Left kidney (tissue), 1 donor: ENCODE measurements at regions not wholly inside any gene's neighbourhood (a gene's known extent, or its start where the extent isn't known, plus 50 kb on each side); places are given as distances from the start of the nearest gene placed in this dataset.

ENCODE experiments used
- DNase-seq: peaks from one replicate; pipeline ENCODE4 v3.0.0-alpha.2; 2013

DNA sequence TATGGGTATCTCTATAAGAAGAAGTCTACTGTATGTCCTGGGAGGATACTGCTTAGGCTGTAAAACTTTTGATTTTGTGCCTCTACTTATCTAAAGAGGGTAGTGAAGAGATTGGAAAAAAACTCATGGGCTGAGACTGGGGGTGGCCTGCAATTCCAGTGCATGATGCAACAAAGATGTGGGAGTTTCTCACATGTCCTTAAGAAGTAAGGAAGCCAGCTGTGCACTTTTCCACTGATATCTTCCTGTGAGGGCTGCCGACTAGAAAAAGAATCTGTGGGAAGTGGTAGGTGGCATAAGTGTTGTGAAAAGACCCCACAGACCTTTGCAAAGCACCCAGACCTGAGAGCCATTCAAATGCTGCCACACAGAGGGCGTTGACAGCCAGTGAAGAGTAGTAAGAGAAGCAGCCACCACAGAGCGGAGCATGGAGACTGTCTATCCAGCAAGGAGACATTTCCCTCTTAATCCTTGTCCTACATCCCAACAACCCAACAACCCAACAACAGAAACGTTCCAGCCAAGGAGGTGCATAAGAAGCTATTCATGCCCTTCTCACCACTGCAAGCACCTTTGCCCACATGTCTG lies 65.1 kb downstream of the PFDN4 start:
- DNase-seq: no peak

DNA sequence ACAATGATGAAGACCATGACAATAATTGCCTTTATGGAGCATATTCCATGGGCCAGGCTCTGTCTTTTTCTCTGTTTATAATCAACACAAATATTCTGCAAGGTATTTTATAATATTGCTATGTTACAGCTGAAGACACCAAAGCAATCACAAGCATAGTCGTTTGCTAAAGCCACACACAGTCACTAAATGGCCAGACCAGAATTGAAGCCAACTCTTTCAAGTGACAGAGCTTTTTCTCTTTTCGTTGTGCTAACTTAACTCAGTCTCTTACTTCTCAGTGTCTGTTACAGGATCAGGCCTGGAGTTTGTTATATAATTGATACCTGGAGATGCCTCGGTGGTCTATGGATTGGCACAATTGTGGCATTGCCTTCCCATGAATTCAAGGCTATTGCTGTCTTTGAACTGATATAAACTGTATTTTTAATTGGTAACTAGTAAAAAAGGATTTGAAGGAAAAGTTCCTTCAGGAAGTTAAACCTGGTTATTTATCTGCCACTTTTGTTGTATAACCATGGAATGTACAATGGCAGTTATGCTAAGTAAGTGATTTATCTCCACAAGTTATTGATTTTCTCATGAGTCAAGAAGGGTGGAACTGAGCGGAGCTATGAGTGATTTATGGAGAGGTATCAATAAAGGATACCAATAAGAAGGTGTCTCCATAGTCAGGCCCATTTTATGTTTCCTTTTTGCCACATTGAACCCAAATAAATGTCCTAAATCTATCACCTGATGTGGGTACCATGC lies 67.6 kb downstream of the PFDN4 start:
- no peak for DNase-seq

DNA sequence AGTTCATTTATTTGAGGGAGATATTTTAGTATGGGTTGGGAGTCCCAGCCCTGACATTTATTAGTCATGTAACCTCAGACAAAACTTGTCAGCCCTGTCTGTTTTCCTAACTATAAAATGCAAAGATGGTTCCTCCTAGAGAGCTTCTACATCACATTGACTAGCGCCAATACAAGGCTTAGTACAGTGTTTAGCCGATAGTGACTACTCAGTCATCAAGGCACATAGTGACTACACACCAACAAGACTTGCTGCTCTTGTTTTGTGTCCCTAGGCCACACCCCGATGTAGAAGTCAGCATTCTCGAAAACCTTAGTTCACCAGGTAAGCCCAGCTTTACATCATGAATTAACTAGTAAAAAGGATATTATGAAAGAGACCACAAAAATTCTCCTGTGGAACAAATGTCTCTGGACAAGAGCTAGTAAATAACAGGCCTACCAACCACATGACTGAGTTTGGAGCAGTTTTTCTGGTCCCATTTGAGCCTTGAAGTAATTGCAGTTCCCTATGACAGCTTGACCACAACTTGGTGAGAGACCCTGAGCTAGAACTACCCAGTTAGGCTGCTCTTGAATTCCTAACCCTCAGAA lies 68.8 kb downstream of the PFDN4 start:
- no peak for DNase-seq

DNA sequence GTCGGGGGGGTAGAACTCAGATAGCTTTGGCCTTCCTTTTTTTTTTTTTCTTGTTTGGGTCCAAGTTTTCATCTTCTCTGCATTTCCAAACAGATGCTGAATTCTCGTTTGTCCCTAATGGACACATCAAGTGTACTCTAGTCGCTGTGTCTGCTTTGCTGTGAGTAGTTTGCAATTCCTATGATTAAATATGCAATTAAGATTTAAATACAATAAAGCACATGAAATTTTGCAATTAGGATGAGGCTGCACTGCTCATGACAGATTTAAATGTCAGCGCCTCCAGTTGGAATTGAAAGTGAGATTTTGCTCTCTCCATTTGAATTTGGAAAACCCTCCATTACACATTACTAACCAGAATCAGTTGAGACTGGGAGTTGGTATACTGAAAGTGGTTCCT lies 70.4 kb downstream of the PFDN4 start:
- no peak for DNase-seq

DNA sequence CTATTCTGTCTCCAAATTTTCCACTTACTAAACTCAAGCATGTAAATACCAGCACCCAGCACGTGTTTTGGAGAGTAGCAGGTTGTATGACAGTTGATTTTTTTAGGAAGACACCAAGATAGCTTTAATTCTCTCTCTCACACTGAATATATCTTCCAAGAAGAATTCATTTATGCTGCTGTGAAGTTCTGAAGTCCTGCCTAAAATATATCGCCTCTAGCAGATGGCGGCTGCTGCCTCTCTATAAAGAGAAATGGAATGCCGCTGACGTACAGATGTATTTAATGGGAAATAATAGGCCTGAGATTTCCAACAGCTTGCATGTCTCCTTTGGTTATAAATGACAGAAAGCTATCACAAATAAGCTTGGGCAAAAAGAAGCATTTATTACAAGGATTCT lies 74.7 kb downstream of the PFDN4 start:
- no peak for DNase-seq

DNA sequence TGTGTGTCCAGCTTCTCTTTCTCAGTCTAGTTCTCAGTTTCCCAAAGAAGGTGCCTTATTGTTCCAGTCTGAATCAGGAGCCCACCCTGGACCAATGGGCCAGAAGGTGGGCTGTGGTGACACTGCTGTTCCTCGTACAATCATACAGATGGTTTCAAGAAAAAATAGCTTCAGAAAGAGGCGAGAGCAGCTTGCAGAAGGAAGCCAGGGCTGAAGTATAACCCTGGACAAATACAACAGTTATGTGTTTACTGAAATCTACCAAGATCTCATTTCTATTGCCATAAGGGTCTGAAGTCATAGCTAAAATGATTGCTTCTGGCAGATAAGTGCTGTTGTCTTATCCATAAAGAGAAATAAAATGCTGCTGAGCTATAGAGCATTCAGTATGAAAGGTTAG lies 75.4 kb downstream of the PFDN4 start:
- no peak for DNase-seq

DNA sequence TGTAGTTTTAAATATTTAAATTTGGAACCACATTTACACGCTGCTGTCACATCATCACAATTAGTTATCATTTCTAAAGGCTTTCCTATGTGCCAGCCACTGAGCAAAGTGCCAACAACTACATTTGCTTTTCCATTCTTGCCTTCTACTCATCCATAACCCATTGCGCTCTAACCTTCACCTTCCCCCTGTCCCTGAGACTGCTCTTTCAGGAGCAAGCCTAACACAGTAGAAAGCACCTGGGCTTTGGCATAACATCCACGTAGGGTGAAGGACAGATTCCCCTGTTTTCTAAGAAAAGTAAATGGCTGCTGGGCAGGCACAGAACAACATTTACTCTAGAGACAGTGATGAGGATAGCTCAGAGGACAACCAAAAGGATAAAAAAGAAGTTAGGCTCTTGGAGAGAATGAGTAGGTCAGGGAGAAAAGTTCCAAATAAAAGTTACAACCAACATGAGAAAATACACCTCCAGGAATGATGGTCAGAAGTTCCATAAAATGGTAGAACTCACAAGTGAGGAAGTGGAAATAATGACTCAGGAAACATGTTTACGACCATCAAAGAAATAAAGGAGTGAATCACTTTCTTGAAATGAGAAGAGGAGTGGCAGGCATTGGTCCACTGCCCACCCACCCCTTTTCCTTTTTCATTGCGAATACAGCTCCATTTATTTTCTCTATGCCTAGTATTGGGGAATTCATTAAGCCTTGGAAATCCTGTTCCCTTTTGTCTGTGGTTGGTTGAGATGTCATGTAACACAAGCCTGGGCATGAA lies 77.2 kb downstream of the PFDN4 start:
- DNase-seq: no peak

DNA sequence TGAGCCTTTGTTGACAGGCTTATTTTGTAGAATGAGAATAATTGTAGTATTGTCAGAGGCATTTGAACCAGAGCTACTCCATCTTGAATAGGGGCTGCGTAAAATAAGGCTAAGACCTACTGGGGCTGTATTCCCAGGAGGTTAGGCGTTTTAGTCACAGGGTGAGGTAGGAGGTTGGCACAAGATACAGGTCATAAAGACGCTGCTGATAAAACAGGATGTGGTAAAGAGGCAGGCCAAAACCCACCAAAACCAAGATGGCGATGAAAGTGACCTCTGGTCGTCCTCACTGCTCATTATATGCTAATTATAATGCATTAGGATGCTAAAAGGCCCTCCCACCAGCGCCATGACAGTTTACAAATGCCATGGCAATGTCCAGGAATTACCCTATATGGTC lies 82.7 kb downstream of the PFDN4 start:
- no peak for DNase-seq

DNA sequence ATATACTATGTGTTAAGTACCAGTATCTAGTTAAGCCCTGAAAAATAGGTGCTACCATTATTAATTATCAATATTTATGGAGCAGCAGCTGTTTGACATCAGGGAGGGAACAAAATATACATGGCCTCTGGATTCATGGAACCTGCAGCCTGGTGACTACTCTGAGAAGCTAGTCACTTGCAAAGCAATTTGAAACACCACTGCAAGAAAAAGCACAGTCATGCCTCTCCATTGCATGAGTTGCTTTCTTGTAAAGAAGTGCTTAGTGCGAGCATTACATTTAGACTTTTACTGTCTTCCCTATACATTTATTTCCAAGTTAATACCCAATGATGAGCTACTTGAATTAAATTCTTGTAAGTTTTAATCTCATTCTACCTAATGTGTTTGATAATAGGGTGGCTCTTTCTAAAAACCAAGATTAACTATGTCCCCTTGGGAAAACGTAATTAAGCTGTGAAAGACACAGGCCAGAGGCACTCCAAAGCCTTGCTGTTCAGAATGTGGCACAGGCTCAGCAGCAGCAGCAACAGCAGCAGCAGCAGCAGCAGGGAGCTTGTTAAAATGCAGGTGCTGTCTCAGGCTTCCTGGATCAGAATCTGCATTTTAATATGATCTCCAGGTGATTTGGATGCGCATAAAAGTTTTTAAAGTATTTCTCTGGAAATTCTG lies 83.6 kb downstream of the PFDN4 start:
- DNase-seq: no peak

DNA sequence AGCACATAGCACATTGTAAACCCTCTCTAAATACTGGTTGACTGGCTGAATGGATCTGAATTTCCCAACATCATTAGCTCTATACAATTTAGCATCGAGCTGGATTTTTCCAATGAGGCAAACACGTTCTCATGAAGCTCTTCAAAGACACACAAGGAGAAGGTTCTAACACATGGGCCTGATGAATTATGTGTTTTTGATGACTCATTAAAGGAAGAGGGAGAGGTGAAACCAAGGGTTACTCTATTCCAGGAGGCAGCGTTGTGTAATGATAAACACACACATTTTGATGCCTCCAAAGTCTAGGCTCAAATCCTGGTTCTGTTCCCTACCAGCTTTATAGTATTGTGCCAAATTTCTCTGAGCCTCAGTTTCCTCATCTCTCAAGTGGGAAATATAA lies 84.3 kb downstream of the PFDN4 start:
- no peak for DNase-seq

DNA sequence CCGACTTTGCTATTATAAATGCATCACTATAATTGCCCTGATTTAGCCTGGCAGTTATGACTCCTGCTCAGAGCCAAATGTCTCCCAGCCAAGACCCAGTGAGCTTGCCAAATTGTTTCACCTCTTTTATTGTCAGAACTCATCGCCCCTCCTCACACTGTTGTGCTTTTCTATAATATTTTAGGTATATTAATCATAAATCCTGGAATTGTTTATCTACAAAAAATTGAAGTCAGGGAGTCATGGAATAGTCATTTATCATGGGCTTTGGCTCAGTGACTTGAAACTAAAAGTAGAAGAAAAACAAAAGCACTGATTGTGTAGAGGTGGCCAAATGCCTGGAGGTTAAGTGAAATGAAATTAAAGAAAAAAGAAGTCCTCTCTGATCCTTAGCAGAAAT lies 85.6 kb downstream of the PFDN4 start:
- peak; percentile 18 for DNase-seq

DNA sequence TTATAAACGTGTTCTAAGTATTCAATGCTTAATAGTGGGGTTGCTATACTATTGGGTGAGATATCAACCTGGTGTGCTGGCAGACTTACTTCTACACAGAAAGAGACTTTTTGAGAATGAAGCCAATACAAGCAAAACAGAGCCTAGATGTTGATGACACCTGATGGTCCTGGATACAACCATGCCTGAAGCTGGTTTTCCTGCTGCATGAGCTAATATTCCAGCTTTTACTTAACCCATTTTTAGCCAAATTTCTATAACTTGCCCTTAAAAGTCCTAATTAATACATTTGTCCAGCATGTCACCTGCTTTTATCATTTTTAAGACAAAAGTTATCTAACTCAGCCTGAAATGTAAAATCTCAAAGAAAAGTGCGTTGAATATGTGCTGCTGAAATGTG lies 86.2 kb downstream of the PFDN4 start:
- DNase-seq: no peak

DNA sequence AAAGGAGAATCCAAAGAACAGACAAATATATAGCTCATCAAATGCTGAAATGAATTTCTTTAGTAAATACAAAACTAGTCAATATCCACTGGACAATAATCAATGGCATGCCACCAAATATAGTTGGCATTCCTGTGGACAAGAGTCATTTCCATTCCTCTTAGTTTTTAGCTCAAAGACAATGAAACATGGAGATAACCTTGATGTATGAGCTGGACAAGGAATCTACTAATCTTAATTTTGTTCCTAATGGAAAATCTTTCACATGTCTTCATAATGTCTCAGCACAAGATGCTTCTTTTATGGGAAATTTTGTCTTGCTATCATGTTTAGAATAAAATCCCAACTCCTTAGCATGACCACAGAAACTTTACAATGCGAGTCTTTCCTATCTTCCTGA lies 87.8 kb downstream of the PFDN4 start:
- DNase-seq: no peak

DNA sequence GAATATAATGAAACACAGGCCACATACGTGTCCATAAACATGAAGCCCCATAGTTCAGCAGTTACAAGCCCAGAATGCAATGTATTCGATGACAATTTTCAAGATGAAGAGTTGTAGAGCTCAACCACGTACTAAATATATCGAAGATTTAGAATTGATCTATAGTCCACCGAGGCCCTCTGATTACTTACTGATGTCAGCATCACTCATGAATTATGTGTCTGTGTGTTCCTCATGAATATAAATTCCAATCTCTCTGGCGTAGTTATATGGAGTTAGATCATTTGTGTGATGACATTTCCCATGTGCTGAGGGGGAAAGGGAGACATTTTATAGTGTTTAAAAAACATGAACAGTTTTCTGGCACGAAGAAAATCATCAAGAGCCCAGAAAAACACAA lies 97.5 kb downstream of the PFDN4 start:
- DNase-seq: peak; percentile 42

DNA sequence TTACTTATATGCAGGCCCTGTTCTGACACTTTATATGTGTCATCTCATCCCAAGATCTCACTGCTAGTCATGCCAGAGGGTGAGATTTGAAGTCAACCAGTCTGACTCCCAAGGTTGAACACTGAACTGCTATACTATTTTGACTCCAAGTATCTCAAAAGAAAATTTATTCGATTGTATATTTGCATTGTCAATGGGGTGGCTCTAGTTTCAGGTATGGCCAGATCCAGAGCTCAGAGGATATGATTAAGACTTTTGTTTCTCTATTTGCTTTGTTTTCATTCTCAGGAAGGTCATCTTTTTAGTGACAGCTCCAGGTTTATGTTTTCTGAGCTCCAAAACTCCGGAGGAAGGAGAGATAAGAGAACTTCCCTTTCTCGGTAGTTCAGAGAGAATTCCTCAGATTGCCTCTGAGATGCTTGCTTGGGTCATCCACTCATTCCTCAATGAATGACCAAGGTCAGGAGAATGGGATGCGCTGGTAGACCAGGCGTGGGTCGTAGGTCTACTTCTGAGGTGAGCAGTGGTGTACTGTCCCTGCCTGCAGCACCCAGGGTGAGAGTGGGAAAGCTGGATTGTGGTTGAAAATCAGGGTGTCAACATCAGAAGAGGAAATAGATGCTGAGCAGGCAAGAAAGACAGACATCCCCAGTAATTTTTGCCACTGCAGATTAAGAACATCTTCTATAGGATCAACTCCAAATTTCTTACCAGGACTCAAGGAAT lies 99.3 kb downstream of the PFDN4 start:
- no peak for DNase-seq

DNA sequence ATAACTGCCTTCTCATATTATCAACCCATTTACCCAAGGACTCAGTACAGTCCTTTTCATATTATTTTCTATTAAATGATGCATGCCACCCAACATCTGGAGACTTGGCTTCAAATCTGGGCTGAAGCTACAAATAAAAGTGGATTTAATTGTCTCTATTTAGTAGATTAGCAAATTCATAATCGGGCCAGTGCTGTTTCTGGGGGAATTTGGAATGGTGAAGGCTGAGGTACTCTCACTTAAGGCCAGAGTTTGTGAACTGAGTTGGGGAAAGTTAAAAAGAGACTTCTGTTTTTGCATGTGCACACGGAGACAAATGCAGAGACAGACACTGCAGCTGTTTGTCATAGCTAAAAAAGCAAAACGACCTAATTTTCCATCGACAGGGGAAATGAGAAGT lies 100.9 kb downstream of the PFDN4 start:
- DNase-seq: no peak

DNA sequence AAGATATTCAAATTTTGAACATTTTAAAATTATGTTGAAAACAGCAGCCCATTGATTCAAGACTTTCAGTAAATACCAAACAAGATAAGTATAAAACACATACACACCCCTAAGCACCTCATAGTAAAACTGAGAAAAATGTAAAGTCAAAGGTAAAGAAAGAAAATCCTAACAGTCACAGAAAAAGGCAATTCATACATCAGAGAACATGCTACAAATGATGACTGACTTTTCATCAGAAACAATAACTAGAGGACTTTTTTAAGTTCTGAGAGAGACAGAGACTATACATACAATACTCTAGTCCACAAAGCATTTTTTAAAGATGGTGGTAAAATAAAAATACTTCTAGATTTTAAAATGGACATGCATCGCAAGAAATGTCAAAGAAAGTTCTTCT lies 111.0 kb downstream of the PFDN4 start:
- DNase-seq: no peak

DNA sequence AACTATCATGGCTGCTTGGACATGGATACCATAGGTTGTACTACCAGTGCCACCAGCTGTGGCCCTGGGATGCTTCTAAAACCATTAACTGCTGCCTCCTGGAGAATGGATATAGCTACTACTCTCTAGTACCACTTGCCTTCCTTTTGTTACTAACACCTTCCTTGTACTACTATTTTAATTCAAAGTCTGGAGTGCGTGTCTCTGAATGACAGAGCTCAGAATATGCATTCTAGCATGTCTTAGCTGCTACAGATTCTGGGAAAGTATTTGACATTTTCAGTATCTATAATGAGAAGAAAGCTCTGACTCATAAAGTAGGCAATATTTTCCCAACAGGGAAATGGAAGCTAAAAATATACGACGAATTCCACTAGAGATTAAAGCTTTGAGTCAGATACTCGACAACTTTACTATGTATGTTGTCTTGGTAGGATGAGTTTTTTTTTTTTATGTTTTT lies 112.3 kb downstream of the PFDN4 start:
- DNase-seq: no peak

DNA sequence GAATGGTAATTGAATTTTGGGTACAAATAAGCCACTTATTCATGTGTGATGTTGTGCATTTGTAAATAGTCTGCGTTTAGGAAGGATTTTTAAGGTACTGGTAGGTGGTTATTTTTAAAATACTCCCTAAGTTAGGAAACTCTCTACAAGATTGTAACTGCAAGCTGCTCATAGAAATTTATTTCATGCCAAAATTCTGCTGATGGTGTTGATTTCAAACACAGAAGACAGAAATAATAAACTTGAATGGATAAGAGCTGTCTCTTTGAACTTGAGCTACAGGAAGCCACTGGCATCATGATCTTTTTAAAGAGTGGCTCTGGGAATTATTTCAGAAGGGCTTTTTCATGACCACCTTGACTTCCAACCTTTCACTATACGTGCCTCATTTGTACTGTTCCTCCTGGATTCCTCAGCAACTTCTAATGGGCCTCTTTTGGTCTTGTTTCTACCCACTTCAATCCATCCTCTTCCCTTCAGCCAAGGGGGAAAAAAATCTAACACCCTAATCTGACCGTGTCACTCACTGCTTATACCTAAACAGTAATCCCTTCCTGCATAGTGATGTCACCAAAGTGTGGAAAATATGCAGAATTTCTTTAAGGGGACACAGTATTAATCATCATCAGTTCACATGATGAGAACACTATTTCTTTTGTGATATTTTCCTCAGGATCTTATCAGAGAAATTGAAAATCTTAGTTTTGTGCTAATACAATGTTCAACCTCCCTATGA lies 113.6 kb downstream of the PFDN4 start:
- no peak for DNase-seq

DNA sequence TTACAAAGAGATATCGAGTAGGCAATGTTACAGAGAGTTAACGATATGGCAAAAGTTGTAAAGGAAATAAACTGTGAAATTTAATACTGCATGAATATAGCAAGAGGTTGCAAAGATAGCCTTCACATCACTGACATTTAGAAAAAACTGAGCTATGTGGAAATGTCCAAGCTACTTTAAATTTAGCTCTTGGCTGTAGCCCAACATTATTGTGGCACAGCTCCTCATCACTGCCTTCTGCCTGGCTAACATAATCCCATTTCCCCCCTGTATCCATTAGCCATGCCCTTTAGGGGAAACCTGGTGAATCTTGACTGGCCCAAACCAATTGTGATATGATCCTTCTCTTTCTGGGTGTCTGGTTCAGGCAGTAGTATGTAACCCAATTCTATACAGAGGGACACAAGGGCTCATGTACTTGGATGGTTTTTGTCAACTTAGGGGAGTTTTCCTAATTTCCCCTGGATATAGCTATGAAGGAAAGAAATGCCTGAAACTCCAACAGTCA lies 115.4 kb downstream of the PFDN4 start:
- DNase-seq: no peak

DNA sequence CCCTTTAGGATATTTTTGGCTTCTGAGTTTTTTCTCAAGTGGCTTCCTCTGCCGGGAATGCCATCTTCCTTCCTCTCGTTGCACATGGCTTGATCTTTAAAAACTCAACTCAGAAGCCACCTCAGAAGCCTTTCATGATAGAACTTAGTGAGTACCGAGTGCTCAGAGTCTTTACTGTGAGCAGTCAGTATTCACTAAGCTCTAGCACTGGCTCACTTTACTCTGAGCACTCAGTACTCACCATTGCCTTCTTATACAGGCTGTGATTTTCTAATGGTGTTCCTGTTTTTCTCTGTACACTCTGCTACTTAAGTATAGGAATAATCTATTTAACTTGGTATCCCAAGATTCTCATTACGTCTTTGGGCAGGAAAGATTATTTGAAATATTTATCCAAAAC lies 116.2 kb downstream of the PFDN4 start:
- no peak for DNase-seq
